ENCODE measurements at regions not wholly inside any gene's neighbourhood (a gene's known extent, or its start where the extent isn't known, plus 50 kb on each side); places are given as distances from the start of the nearest gene placed in this dataset.

DNA sequence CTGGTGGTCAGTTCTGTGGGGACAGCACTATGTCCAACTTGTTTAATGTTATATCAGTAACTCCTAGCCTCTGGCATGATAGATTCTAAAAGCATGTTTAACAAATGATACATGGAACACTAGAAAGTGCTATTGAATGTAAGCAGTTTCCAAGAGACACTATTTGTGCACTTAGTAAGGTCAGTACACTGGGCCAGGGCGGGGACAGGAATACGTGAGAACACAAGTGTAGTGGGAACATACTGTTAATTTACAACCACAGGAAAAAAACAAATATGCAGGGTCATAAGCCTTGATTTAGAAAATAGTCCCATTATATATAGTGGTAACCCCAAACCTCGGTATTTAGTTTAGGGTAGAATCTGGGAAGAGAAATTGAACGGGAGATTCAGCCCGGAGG, 88.9 kb upstream of the SLC38A2 start:
- no peaks in the 10 kb centered on the region for H3K27me3 Mint-ChIP-seq (ENCODE audit: insufficient read depth, unreplicated experiment)
- Histone ChIP-seq H3K4me1 (peaks cover 11% of the 10 kb centered on the region), H3K4me3 (ENCODE audit: low read depth, low read length) (no peak overlapping the region), H3K27me3 (replicated peaks; ENCODE audit: control insufficient read depth, insufficient read depth, low read length) (no peaks in the 10 kb centered on the region), H3K36me3 (ENCODE audit: control insufficient read depth, insufficient read depth, low read length) (no peaks in the 10 kb centered on the region), H3K9me3 (no peaks in the 10 kb centered on the region)
- H3K4me1 Mint-ChIP-seq (ENCODE audit: low read depth, unreplicated experiment), result peaks cover 10% of the 10 kb centered on the region
- intact Hi-C loops (cut with micrococcal nuclease; ENCODE audit: unreplicated experiment), result no loop called here
- BruUV-seq (replicated peaks), result no TSS peak
- no peak for DNase-seq
- no peak overlapping the region for H3K27ac Mint-ChIP-seq (ENCODE audit: unreplicated experiment)
- H3K9me3 Mint-ChIP-seq (ENCODE audit: unreplicated experiment), result no peaks in the 10 kb centered on the region
- ChIA-PET CTCF (no interaction called here), POLR2A (no interaction called here)
- no peak overlapping the region for H3K4me3 Mint-ChIP-seq (ENCODE audit: unreplicated experiment)
- H3K36me3 Mint-ChIP-seq (ENCODE audit: insufficient read depth, unreplicated experiment), result no peaks in the 10 kb centered on the region
- TF ChIP-seq, protein P1, sequence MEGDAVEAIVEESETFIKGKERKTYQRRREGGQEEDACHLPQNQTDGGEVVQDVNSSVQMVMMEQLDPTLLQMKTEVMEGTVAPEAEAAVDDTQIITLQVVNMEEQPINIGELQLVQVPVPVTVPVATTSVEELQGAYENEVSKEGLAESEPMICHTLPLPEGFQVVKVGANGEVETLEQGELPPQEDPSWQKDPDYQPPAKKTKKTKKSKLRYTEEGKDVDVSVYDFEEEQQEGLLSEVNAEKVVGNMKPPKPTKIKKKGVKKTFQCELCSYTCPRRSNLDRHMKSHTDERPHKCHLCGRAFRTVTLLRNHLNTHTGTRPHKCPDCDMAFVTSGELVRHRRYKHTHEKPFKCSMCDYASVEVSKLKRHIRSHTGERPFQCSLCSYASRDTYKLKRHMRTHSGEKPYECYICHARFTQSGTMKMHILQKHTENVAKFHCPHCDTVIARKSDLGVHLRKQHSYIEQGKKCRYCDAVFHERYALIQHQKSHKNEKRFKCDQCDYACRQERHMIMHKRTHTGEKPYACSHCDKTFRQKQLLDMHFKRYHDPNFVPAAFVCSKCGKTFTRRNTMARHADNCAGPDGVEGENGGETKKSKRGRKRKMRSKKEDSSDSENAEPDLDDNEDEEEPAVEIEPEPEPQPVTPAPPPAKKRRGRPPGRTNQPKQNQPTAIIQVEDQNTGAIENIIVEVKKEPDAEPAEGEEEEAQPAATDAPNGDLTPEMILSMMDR (IDR thresholded peaks at IDR 0.05; ENCODE audit: insufficient read depth in 1 of 2, low read depth in 1 of 2, low read length in 1 of 2, severe bottlenecking in 1 of 2, unreplicated experiment in 1 of 2), result no peak

DNA sequence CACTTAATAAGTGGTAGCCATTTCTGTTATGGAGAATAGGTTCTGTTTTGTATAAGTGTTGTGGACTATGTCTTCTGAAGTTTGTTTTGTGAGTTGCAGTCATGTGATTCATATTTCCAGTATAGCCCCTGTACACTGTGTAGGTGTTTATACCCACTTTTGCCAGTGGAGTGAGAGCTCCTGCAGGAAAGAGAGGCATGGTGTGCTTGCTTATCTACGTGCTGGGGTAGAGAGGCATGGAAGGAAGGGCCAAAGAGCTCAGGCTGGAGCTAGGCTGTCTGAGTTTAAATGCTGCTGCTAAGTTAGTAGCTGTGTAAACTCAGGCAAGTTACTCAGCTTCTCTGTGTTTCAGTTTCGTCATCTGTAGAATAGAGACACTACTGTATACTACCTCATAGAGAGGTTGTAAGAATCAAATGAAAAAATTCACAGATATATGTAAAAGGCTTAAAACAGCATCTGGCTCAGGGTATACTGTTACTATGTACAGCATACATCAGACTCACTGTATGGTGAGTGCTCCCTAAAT, 88.2 kb upstream of the SLC38A2 start:
- intact Hi-C loops (cut with micrococcal nuclease; ENCODE audit: unreplicated experiment), result no loop called here
- no peaks in the 10 kb centered on the region for H3K27me3 Mint-ChIP-seq (ENCODE audit: insufficient read depth, unreplicated experiment)

DNA sequence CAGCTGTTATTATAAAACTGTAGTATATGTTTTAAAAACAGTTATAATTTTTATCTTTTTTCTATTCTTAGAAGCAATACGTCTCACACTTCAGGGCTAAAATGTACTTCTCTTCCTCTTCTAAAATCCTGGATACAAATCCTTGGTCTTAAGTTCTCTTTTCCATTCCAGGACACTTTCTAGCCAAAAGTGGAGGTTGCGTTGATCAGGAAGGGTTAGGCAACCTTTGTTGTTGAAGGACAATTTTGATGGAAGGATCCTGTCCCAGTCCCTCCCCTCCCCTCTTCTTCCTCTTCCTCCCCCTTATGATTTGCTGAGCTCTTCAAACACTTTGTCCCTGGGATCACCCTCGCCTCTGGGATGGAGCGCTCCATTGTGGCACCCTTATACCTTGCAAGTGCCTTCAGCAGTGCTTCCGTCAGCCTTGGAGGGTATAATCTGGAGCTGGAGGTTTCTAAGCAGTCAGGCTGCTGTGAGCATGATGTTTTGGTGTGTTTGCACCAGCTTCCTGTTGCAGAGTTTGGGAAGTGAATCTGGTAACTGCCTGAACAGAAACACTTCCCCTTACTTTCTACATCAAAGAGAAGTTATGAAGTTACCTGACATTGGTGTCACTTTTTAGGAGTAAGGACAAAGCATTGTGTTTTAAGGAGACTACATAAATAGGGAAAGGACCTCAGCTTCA, 87.4 kb upstream of the SLC38A2 start:
- Mint-ChIP-seq H3K4me1 (ENCODE audit: low read depth, unreplicated experiment) (peaks cover 19% of the 10 kb centered on the region), H3K27ac (ENCODE audit: unreplicated experiment) (no peak overlapping the region), H3K36me3 (ENCODE audit: insufficient read depth, unreplicated experiment) (no peaks in the 10 kb centered on the region), H3K27me3 (ENCODE audit: insufficient read depth, unreplicated experiment) (no peaks in the 10 kb centered on the region), H3K4me3 (ENCODE audit: unreplicated experiment) (no peak overlapping the region), H3K9me3 (ENCODE audit: unreplicated experiment) (no peaks in the 10 kb centered on the region)
- DNase-seq, result no peak
- POLR2A ChIA-PET, result no interaction called here
- intact Hi-C loops (cut with micrococcal nuclease; ENCODE audit: unreplicated experiment), result no loop called here
- BruUV-seq (replicated peaks), result no TSS peak
- CTCF ChIA-PET, result no interaction called here
- H3K4me1 ChIP-seq, result peaks cover 24% of the 10 kb centered on the region
- H3K9me3 ChIP-seq, result no peaks in the 10 kb centered on the region
- no peak overlapping the region for H3K4me3 ChIP-seq (ENCODE audit: low read depth, low read length)
- H3K27me3 ChIP-seq (replicated peaks; ENCODE audit: control insufficient read depth, insufficient read depth, low read length), result no peaks in the 10 kb centered on the region
- no peaks in the 10 kb centered on the region for H3K36me3 ChIP-seq (ENCODE audit: control insufficient read depth, insufficient read depth, low read length)
- TF ChIP-seq, protein P1 (IDR thresholded peaks at IDR 0.05; ENCODE audit: insufficient read depth in 1 of 2, low read depth in 1 of 2, low read length in 1 of 2, severe bottlenecking in 1 of 2, unreplicated experiment in 1 of 2), result no peak

More for the DNA sequence above, 88.2 kb upstream of the SLC38A2 start:
- H3K27ac Mint-ChIP-seq (ENCODE audit: unreplicated experiment), result no peak overlapping the region
- H3K4me1 Mint-ChIP-seq (ENCODE audit: low read depth, unreplicated experiment), result peaks cover 17% of the 10 kb centered on the region
- no peak for DNase-seq
- no peaks in the 10 kb centered on the region for H3K36me3 Mint-ChIP-seq (ENCODE audit: insufficient read depth, unreplicated experiment)
- no TSS peak for BruUV-seq (replicated peaks)
- Histone ChIP-seq H3K4me3 (ENCODE audit: low read depth, low read length) (no peak overlapping the region), H3K36me3 (ENCODE audit: control insufficient read depth, insufficient read depth, low read length) (no peaks in the 10 kb centered on the region), H3K27me3 (replicated peaks; ENCODE audit: control insufficient read depth, insufficient read depth, low read length) (no peaks in the 10 kb centered on the region), H3K9me3 (no peaks in the 10 kb centered on the region), H3K4me1 (peaks cover 18% of the 10 kb centered on the region)
- no peak overlapping the region for H3K4me3 Mint-ChIP-seq (ENCODE audit: unreplicated experiment)
- POLR2A ChIA-PET, result no interaction called here
- CTCF ChIA-PET, result no interaction called here
- H3K9me3 Mint-ChIP-seq (ENCODE audit: unreplicated experiment), result no peaks in the 10 kb centered on the region
- TF ChIP-seq, protein P1 (IDR thresholded peaks at IDR 0.05; ENCODE audit: insufficient read depth in 1 of 2, low read depth in 1 of 2, low read length in 1 of 2, severe bottlenecking in 1 of 2, unreplicated experiment in 1 of 2), result no peak
